GM12892 (cell line): ENCODE measurements at regions not wholly inside any gene's neighbourhood (a gene's known extent, or its start where the extent isn't known, plus 50 kb on each side); places are given as distances from the start of the nearest gene placed in this dataset.

Experiments used
- DNase-seq: peaks from one replicate; pipeline ENCODE4 v3.0.0; 2011; ENCODE audit not compliant: insufficient read length
- FAIRE-seq: peaks from 2 replicates; lab custom pipeline; 2011; peaks lifted over from hg19 to GRCh38; lab: Jason Lieb, UNC
- POLR2A ChIP-seq: IDR thresholded peaks from 2 replicates; pipeline ENCODE4 v1.6.1; 2011; ENCODE audit warnings: low read depth, low read length, control low read depth
- POLR2AphosphoS5 ChIP-seq: IDR thresholded peaks from 2 replicates; pipeline ENCODE4 v1.6.1; 2011; ENCODE audit warnings: low read depth, low read length, control low read depth
- TAF1 ChIP-seq: IDR thresholded peaks from 2 replicates; pipeline ENCODE4 v1.6.1; 2011; ENCODE audit warnings: low read depth, mild to moderate bottlenecking, control low read depth, low read length, borderline replicate concordance

GRCh38 chr10:132478341-132479023 lies 59.1 kb upstream of the INPP5A start:
- TF ChIP-seq POLR2A (no peak), TAF1 (no peak), POLR2AphosphoS5 (no peak)
- DNase-seq, result peak; percentile 25
- no peak for FAIRE-seq

GRCh38 chr10:132479024-132479602 lies 58.5 kb upstream of the INPP5A start:
- DNase-seq, result peak; percentile 13
- TF ChIP-seq POLR2A (no peak), TAF1 (no peak), POLR2AphosphoS5 (no peak)
- FAIRE-seq, result no peak

- no peak for DNase-seq
- FAIRE-seq, result no peak
- TF ChIP-seq TAF1 (no peak), POLR2A (no peak), POLR2AphosphoS5 (no peak)
These were observed 57.9 kb upstream of the INPP5A start for GRCh38 chr10:132479603-132480221.

- FAIRE-seq (no peak), DNase-seq (no peak)
- TF ChIP-seq POLR2AphosphoS5 (no peak), POLR2A (no peak), TAF1 (no peak)
These were observed 57.2 kb upstream of the INPP5A start for GRCh38 chr10:132480356-132480755.

GRCh38 chr10:132481690-132482089 lies 55.9 kb upstream of the INPP5A start:
- no peak for TF ChIP-seq POLR2A
- DNase-seq (no peak), FAIRE-seq (no peak)

GRCh38 chr10:132482090-132482800 lies 55.3 kb upstream of the INPP5A start:
- DNase-seq, result no peak
- no peak for FAIRE-seq

GRCh38 chr10:132483394-132483793 lies 54.2 kb upstream of the INPP5A start:
- TF ChIP-seq POLR2A, result no peak
- TF ChIP-seq POLR2AphosphoS5, result no peak
- no peak for TF ChIP-seq TAF1
- no peak for DNase-seq
- no peak for FAIRE-seq

More at GRCh38 chr10:132482090-132482800, 55.3 kb upstream of the INPP5A start:
- no peak for TF ChIP-seq TAF1
- no peak for TF ChIP-seq POLR2AphosphoS5
- no peak for TF ChIP-seq POLR2A

DNA sequence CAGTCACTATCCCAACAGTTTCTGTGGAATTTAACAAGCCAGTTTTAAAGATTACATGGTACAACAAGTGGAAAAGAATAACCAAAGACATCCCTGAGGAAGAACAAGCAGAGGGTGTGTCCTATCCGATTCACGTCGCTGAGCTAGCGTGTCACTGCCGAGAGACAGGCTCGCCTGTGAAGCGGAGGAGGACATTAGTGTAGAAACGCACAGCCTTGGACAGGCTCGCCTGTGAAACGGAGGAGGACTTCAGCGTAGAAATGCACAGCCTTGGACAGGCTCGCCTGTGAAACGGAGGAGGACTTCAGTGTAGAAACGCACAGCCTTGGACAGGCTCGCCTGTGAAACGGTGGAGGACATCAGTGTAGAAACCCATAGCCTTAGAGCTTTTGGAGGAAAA lies 52.7 kb upstream of the INPP5A start:
- FAIRE-seq, result no peak
- TF ChIP-seq POLR2AphosphoS5 (no peak), POLR2A (no peak), TAF1 (no peak)
- DNase-seq, result no peak

DNA sequence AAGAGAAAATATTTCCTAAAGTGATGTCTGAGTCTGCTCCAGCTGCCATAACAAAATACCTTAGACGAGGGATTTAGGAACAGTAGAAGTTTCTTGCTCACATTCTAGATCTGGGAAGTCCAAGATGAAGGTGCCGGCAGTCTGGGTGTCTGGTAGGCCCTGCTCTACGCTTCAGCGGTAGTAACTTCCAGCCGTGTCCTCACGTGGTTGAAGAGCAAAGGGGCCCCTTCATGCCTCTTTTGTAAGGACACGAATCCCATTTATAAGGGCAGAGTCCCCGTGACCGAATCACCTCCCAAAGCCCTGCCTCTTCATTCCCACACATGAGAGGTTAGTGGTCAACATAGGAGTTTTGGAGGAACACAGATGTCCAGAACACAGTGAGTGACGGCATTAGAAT lies 52.2 kb upstream of the INPP5A start:
- no peak for TF ChIP-seq TAF1
- no peak for TF ChIP-seq POLR2A
- TF ChIP-seq POLR2AphosphoS5, result no peak
- no peak for DNase-seq
- no peak for FAIRE-seq

DNA sequence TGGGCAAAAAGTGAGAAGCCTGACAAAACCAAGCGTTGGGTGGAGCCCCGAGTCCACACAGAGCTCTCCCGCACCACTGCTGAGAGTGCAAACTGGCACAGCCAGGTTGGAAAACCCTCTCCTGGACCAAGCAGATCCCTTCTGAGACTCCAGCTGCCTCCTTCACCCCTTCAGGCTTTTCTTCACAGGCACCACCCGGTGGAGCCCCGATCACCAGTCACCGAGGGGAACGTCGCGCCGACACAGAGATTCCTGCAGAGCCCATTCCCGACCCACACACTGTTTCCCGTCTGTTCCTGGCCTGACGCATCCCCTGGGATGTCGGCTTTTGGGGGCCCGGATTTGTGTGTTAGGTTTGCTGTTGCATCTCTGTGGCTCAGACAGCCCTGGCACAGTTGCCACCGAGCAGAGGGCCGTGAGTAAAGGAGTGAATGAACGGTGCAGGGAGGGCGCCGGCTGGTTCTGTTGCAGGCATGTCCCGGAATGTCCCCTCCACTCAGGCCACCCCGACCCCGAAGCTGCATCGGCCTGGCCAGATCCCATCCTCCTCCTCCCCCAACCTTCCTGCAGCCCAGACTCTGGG lies 51.0 kb upstream of the INPP5A start:
- TF ChIP-seq POLR2A, result no peak
- no peak for TF ChIP-seq TAF1
- TF ChIP-seq POLR2AphosphoS5, result no peak
- no peak for DNase-seq
- FAIRE-seq, result no peak

DNA sequence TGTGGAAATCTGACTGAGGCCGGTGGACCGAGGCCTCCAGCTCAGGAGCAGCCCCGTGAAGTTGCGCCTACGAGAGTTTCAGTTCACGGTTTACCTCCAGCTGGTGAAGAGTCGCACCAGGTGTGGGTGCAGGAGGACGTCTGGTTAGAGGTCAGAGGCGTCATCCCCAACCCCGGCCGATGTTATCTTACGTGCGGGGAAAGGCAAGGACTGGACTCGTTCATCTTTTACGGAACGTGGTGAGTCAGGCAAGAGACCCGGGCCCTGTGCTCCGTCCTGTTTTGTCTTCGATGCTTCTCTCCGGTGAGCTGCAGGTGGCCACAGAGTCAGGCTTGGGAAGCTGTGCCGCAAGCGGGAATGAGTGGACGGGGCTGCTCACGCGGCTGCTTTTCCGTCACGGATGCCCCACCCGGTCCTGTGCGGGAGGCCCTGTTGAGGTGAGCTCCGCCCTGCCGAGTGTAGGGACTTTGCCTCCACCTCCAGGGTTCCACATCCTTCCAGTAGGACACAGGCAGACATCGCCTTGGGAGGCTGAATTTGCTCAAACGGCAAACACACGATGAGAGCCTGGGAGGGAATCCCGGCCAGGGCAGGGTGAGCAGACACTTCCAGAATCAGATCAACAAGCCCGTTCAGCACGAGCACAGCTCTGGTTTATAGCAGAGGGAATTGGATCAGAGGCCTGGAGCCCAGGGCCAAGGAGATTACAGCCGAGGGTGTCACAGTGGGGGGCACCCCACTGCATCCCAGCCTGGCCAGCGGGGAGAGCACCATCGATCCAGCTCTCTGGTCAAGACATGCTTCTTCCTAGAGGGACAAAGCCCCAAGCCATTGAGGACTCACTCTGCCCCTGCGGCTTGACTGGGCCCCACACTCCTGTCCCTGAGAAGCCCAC lies 50.1 kb upstream of the INPP5A start:
- TF ChIP-seq POLR2A (no peak), POLR2AphosphoS5 (no peak), TAF1 (no peak)
- FAIRE-seq (no peak), DNase-seq (peak; percentile 7)
